NB4 (cell line): ENCODE measurements at regions not wholly inside any gene's neighbourhood (a gene's known extent, or its start where the extent isn't known, plus 50 kb on each side); places are given as distances from the start of the nearest gene placed in this dataset.

Experiments used
- MYC ChIP-seq: IDR thresholded peaks from 2 replicates; pipeline ENCODE4 v1.6.1; 2011; ENCODE audit warnings: low read depth, low read length
- POLR2A ChIP-seq: IDR thresholded peaks from 2 replicates; pipeline ENCODE4 v1.6.1; 2011; ENCODE audit warnings: mild to moderate bottlenecking; ENCODE audit not compliant: insufficient read length; ENCODE audit errors: extremely low read depth
- TF ChIP-seq, protein P1 (sequence below): IDR thresholded peaks from one replicate; pipeline ENCODE4 v1.5.1; 2012; ENCODE audit warnings: low read depth, low read length
- TF ChIP-seq, protein P2 (sequence below): IDR thresholded peaks from 2 replicates; pipeline ENCODE4 v1.6.1; 2011; ENCODE audit warnings: low read depth, low read length

DNA sequence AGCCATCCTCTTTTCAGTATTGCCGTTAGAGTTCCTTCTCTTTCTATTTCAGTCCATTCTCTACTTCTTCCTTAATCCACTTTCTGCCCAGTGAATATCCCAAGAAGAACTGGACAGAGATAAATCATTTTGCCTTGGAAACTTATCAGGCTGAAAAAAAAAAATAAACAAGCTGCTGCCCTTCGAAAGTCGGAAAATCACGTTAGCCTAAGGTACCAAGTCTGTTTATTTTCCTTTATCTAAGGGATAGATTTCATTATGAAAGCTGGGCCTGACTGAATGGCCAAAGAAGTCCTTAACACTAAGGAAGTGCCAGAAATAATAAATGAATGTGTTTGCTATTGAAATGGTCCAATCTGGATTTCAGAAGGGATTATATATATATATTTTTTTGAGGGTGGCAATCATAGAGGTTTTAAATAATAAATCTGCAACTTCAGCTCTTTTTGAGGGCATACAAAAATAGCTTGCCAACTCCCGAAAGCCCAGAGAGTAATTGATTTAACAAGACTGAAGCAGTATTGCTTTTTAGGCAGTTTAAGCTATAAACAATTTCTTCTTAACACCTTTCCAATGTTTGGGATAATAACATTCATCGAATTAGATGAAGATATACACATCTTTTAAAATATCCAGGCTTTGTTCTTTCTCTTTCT lies 127.0 kb upstream of the STMND1 start:
- TF ChIP-seq POLR2A (no peak), MYC (no peak)
- TF ChIP-seq, protein P1, sequence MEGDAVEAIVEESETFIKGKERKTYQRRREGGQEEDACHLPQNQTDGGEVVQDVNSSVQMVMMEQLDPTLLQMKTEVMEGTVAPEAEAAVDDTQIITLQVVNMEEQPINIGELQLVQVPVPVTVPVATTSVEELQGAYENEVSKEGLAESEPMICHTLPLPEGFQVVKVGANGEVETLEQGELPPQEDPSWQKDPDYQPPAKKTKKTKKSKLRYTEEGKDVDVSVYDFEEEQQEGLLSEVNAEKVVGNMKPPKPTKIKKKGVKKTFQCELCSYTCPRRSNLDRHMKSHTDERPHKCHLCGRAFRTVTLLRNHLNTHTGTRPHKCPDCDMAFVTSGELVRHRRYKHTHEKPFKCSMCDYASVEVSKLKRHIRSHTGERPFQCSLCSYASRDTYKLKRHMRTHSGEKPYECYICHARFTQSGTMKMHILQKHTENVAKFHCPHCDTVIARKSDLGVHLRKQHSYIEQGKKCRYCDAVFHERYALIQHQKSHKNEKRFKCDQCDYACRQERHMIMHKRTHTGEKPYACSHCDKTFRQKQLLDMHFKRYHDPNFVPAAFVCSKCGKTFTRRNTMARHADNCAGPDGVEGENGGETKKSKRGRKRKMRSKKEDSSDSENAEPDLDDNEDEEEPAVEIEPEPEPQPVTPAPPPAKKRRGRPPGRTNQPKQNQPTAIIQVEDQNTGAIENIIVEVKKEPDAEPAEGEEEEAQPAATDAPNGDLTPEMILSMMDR = no peak
- TF ChIP-seq, protein P2, sequence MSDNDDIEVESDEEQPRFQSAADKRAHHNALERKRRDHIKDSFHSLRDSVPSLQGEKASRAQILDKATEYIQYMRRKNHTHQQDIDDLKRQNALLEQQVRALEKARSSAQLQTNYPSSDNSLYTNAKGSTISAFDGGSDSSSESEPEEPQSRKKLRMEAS = no peak
